GM21367 (cell line): ENCODE measurements at regions not wholly inside any gene's neighbourhood (a gene's known extent, or its start where the extent isn't known, plus 50 kb on each side); places are given as distances from the start of the nearest gene placed in this dataset.

Source experiments
- ATAC-seq: cut with Tn5 transposase; IDR thresholded peaks from one replicate; pipeline ENCODE4 v1.9.1; 2021; ENCODE audit not compliant: unreplicated experiment

GRCh38 chr22:48580481-48580970, 1247.1 kb downstream of the BRD1 start:
- no peak for ATAC-seq

GRCh38 chr22:48579928-48580309, 1247.8 kb downstream of the BRD1 start:
- ATAC-seq = no peak

- no peak for ATAC-seq
Observed at GRCh38 chr22:48579043-48579927, 1248.4 kb downstream of the BRD1 start.

- no peak for ATAC-seq
Observed at GRCh38 chr22:48578138-48579042, 1249.3 kb downstream of the BRD1 start.

- ATAC-seq = no peak
Observed at GRCh38 chr22:48577691-48578090, 1250.0 kb downstream of the BRD1 start.

GRCh38 chr22:48577014-48577690, 1250.5 kb downstream of the BRD1 start:
- no peak for ATAC-seq

- ATAC-seq = no peak
Observed at GRCh38 chr22:48576333-48577013, 1251.2 kb downstream of the BRD1 start.

GRCh38 chr22:48575618-48576332, 1251.9 kb downstream of the BRD1 start:
- no peak for ATAC-seq

GRCh38 chr22:48574776-48575617, 1252.7 kb downstream of the BRD1 start:
- no peak for ATAC-seq

- no peak for ATAC-seq
Observed at GRCh38 chr22:48573766-48574165, 1253.9 kb downstream of the BRD1 start.

- no peak for ATAC-seq
Observed at GRCh38 chr22:48572951-48573350, 1254.7 kb downstream of the BRD1 start.

- ATAC-seq = no peak
Observed at GRCh38 chr22:48570912-48571311, 1256.8 kb downstream of the BRD1 start.

GRCh38 chr22:48569476-48570233, 1258.0 kb downstream of the BRD1 start:
- no peak for ATAC-seq

GRCh38 chr22:48568736-48569330, 1258.8 kb downstream of the BRD1 start:
- no peak for ATAC-seq

GRCh38 chr22:48567213-48567975, 1260.3 kb downstream of the BRD1 start:
- no peak for ATAC-seq

GRCh38 chr22:48566741-48567140, 1260.9 kb downstream of the BRD1 start:
- no peak for ATAC-seq

- ATAC-seq = no peak
Observed at GRCh38 chr22:48565901-48566501, 1261.7 kb downstream of the BRD1 start.
